Smooth muscle cell (in vitro differentiated cells): ENCODE measurements at regions not wholly inside any gene's neighbourhood (a gene's known extent, or its start where the extent isn't known, plus 50 kb on each side); places are given as distances from the start of the nearest gene placed in this dataset. TPM values are rescaled to one million over a fixed set of nuclear protein-coding genes. Genes with fewer than 3 reads are reported as not detected.

Experiments used
- DNase-seq: peaks from one replicate; lab custom pipeline; 2025; ENCODE audit not compliant: unreplicated experiment; lab: John Stamatoyannopoulos, UW
- H2AFZ ChIP-seq: fragments of 200-600 bp; sonication (generic); 2 replicates; pipeline ENCODE4 v1.6.0; 2016; ENCODE audit warnings: antibody characterized with exemption, low read depth, mild to moderate bottlenecking
- H3F3A ChIP-seq: fragments of 200-600 bp; sonication (generic); 2 replicates; pipeline ENCODE4 v1.6.0; 2017; ENCODE audit warnings: antibody characterized with exemption, low read depth
- H3K27ac ChIP-seq: fragments of 200-600 bp; sonication (generic); 2 replicates; pipeline ENCODE4 v1.5.1; 2016; ENCODE audit warnings: low read depth, mild to moderate bottlenecking
- H3K27me3 ChIP-seq: fragments of 200-600 bp; sonication (generic); 2 replicates; pipeline ENCODE4 v1.6.1; 2016; ENCODE audit warnings: low read depth, mild to moderate bottlenecking
- H3K36me3 ChIP-seq: fragments of 200-600 bp; sonication (generic); 2 replicates; pipeline ENCODE4 v1.5.1; 2016; ENCODE audit warnings: low read depth
- H3K4me1 ChIP-seq: fragments of 200-600 bp; sonication (generic); 2 replicates; pipeline ENCODE4 v1.5.1; 2016; ENCODE audit warnings: low read depth
- H3K4me2 ChIP-seq: fragments of 200-600 bp; sonication (generic); 2 replicates; pipeline ENCODE4 v1.6.0; 2016; ENCODE audit warnings: mild to moderate bottlenecking
- H3K4me3 ChIP-seq: fragments of 200-600 bp; sonication (generic); 2 replicates; pipeline ENCODE4 v1.5.1; 2016; ENCODE audit warnings: mild to moderate bottlenecking
- H3K79me2 ChIP-seq: fragments of 200-600 bp; sonication (generic); 2 replicates; pipeline ENCODE4 v1.6.0; 2016; ENCODE audit warnings: low read depth, mild to moderate bottlenecking
- H3K9ac ChIP-seq: fragments of 200-600 bp; sonication (generic); 2 replicates; pipeline ENCODE4 v1.6.0; 2016; ENCODE audit warnings: low read depth
- H3K9me3 ChIP-seq: fragments of 200-600 bp; sonication (generic); replicated peaks from 2 replicates; pipeline ENCODE4 v1.5.1; 2016; ENCODE audit warnings: low read depth
- H4K20me1 ChIP-seq: fragments of 200-600 bp; sonication (generic); 2 replicates; pipeline ENCODE4 v1.6.0; 2016; ENCODE audit warnings: low read depth
- WGBS: methylation state at CpG from one replicate; pipeline ENCODE4 v1.1.7; 2016; ENCODE audit warnings: low lambda C conversion rate; 5-methylcytosine and 5-hydroxymethylcytosine counted together
- small RNA-seq: library from RNA; depleted of rRNA; stranded (forward); fragments of <200 nt; gene quantifications from one replicate; pipeline ENCODE3, GENCODE V24; 2014
- TF ChIP-seq, protein P1 (sequence below): fragments of 200-600 bp; sonication (generic); IDR thresholded peaks from 2 replicates; pipeline ENCODE4 v1.5.1; 2017; ENCODE audit warnings: borderline replicate concordance, mild to moderate bottlenecking, antibody characterized with exemption; ENCODE audit not compliant: insufficient read depth, poor library complexity, severe bottlenecking

DNA sequence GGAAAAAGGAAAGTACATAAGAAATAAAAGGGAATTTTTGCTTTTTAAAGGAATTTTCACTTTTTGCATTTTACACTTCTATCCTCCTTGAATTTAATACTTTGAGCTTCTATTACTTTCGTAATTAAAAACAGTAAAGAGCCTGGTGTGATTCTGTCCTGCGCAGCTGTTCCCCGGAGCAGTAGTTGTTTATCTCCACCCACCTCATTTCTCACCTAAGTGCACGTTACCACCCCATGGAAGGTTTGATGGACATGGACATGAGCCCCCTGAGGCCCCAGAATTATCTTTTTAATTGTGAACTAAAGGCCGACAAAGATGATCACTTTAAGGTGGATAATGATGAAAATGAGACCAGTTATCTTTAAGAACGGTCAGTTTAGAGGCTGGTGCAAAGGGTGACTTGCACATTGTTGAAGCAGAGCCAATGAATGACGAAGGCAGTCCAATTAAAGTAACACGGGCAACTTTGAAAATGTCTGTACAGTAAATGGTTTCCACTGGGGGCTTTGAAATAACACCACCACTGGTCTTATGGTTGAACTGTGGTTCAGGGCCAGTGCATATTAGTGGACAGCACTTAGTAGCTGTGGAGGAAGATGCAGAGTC, 52.1 kb upstream of the TEX13D start:
- Histone ChIP-seq H3K27ac (no peak overlapping the region), H3K36me3 (no peaks in the 10 kb centered on the region), H3K9ac (no peak overlapping the region), H3K4me1 (no peaks in the 10 kb centered on the region), H3F3A (no peaks in the 10 kb centered on the region), H3K4me3 (no peak overlapping the region), H4K20me1 (no peaks in the 10 kb centered on the region), H3K4me2 (no peak overlapping the region), H3K27me3 (no peaks in the 10 kb centered on the region), H2AFZ (no peak overlapping the region), H3K79me2 (no peaks in the 10 kb centered on the region), H3K9me3 (no peaks in the 10 kb centered on the region)
- TF ChIP-seq, protein P1, sequence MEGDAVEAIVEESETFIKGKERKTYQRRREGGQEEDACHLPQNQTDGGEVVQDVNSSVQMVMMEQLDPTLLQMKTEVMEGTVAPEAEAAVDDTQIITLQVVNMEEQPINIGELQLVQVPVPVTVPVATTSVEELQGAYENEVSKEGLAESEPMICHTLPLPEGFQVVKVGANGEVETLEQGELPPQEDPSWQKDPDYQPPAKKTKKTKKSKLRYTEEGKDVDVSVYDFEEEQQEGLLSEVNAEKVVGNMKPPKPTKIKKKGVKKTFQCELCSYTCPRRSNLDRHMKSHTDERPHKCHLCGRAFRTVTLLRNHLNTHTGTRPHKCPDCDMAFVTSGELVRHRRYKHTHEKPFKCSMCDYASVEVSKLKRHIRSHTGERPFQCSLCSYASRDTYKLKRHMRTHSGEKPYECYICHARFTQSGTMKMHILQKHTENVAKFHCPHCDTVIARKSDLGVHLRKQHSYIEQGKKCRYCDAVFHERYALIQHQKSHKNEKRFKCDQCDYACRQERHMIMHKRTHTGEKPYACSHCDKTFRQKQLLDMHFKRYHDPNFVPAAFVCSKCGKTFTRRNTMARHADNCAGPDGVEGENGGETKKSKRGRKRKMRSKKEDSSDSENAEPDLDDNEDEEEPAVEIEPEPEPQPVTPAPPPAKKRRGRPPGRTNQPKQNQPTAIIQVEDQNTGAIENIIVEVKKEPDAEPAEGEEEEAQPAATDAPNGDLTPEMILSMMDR: no peak
- DNase-seq: no peak
- 76% methylated on average over 8 of the region's 8 CpGs for WGBS

GRCh38 chrX:124282580-124282979, 49.9 kb upstream of the TEX13D start:
- H3K9me3 ChIP-seq: no peaks in the 10 kb centered on the region
- TF ChIP-seq, protein P1: no peak
- no peak overlapping the region for H3K4me2 ChIP-seq
- no peaks in the 10 kb centered on the region for H3K27me3 ChIP-seq
- WGBS: 55% methylated on average over 2 of the region's 2 CpGs
- H3F3A ChIP-seq: no peaks in the 10 kb centered on the region
- DNase-seq: no peak
- H3K79me2 ChIP-seq: no peaks in the 10 kb centered on the region
- H3K36me3 ChIP-seq: no peaks in the 10 kb centered on the region
- no peaks in the 10 kb centered on the region for H4K20me1 ChIP-seq
- no peak overlapping the region for H2AFZ ChIP-seq
- H3K9ac ChIP-seq: no peak overlapping the region
- no peak overlapping the region for H3K27ac ChIP-seq
- no peaks in the 10 kb centered on the region for H3K4me1 ChIP-seq
- H3K4me3 ChIP-seq: no peak overlapping the region

Small RNA genes lying in the stretch of these regions (small RNA-seq; reads per million reads assigned to genes)
- gene RF00561: not detected
